ENCODE measurements at regions not wholly inside any gene's neighbourhood (a gene's known extent, or its start where the extent isn't known, plus 50 kb on each side); places are given as distances from the start of the nearest gene placed in this dataset.

DNA sequence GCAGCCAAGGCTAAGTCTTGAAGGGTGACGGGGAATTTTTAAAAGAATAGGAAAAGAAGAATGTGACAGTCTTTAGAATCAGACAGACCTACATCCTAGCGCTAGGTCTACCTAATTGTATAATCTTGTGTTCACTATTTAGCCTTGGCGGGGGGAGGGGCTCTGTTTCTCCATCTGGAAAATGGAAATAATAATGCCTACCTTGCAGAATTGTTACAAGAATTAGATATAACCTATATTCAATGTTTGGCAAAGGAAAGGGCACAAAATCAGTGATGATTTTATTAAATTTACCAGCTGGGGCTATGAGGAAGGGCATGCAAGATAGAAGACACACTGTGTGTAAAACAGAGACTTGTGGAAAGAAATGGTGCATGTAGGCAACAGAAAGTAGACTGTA, 154.8 kb downstream of the ZBTB18 start:
- TF ChIP-seq EP300 (IDR thresholded peaks at IDR 0.05) (no peak), POLR2A (IDR thresholded peaks at IDR 0.05; ENCODE audit: low read depth) (no peak), POLR2AphosphoS5 (IDR thresholded peaks at IDR 0.05) (no peak)
- TF ChIP-seq, protein P1, sequence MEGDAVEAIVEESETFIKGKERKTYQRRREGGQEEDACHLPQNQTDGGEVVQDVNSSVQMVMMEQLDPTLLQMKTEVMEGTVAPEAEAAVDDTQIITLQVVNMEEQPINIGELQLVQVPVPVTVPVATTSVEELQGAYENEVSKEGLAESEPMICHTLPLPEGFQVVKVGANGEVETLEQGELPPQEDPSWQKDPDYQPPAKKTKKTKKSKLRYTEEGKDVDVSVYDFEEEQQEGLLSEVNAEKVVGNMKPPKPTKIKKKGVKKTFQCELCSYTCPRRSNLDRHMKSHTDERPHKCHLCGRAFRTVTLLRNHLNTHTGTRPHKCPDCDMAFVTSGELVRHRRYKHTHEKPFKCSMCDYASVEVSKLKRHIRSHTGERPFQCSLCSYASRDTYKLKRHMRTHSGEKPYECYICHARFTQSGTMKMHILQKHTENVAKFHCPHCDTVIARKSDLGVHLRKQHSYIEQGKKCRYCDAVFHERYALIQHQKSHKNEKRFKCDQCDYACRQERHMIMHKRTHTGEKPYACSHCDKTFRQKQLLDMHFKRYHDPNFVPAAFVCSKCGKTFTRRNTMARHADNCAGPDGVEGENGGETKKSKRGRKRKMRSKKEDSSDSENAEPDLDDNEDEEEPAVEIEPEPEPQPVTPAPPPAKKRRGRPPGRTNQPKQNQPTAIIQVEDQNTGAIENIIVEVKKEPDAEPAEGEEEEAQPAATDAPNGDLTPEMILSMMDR (IDR thresholded peaks at IDR 0.05): no peak

Measured in esophagus muscularis mucosa (tissue), 4 donors.